Spleen (tissue), 7 donors: ENCODE measurements at regions not wholly inside any gene's neighbourhood (a gene's known extent, or its start where the extent isn't known, plus 50 kb on each side); places are given as distances from the start of the nearest gene placed in this dataset.

Experiments
- POLR2A ChIP-seq, 3 donors: fragments of 450-650 bp; IDR thresholded peaks; one replicate each; pipeline ENCODE4 v1.5.1; 2017; ENCODE audit warnings: antibody characterized with exemption in 3 of 3, mild to moderate bottlenecking in 1 of 3
- POLR2AphosphoS5 ChIP-seq, 3 donors: sonication (generic); formaldehyde crosslinking; IDR thresholded peaks; one replicate each; pipeline ENCODE4 v1.5.1; 2017; ENCODE audit warnings: antibody characterized with exemption in 3 of 3
- TF ChIP-seq, protein P1 (sequence below), 11 experiments: fragments of 200-600 bp in 7 of 11; fragments of 450-650 bp in 4 of 11; sonication (generic) in 4 of 11; IDR thresholded peaks in 8 of 11; conservative IDR thresholded peaks in 3 of 11; 1 replicate in 7 of 11; 2 replicates in 4 of 11; pipeline versions ENCODE4 v1.4.0 to v1.8.0; 2016 to 2021; ENCODE audit warnings: antibody characterized with exemption in 11 of 11, inconsistent platforms in 4 of 11, mild to moderate bottlenecking in 1 of 11
- donor health status: DM: no; HTN: no; CAD: no; lungs with moderate emphysema.
- donor health status: DM: no; HTN: no; CAD: no.
- donor health status: DM: no; HTN: no; CAD: no.

GRCh38 chr21:40915114-40915513 lies 68.2 kb upstream of the DSCAM start:
- TF ChIP-seq, protein P1, sequence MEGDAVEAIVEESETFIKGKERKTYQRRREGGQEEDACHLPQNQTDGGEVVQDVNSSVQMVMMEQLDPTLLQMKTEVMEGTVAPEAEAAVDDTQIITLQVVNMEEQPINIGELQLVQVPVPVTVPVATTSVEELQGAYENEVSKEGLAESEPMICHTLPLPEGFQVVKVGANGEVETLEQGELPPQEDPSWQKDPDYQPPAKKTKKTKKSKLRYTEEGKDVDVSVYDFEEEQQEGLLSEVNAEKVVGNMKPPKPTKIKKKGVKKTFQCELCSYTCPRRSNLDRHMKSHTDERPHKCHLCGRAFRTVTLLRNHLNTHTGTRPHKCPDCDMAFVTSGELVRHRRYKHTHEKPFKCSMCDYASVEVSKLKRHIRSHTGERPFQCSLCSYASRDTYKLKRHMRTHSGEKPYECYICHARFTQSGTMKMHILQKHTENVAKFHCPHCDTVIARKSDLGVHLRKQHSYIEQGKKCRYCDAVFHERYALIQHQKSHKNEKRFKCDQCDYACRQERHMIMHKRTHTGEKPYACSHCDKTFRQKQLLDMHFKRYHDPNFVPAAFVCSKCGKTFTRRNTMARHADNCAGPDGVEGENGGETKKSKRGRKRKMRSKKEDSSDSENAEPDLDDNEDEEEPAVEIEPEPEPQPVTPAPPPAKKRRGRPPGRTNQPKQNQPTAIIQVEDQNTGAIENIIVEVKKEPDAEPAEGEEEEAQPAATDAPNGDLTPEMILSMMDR (IDR thresholded peaks at IDR 0.05 in 8 of 11, conservative IDR thresholded peaks at IDR 0.05 in 3 of 11), result no peak
- TF ChIP-seq POLR2AphosphoS5 (IDR thresholded peaks at IDR 0.05), result no peak
- no peak for TF ChIP-seq POLR2A (IDR thresholded peaks at IDR 0.05)
